ENCODE measurements at regions not wholly inside any gene's neighbourhood (a gene's known extent, or its start where the extent isn't known, plus 50 kb on each side); places are given as distances from the start of the nearest gene placed in this dataset.

DNA sequence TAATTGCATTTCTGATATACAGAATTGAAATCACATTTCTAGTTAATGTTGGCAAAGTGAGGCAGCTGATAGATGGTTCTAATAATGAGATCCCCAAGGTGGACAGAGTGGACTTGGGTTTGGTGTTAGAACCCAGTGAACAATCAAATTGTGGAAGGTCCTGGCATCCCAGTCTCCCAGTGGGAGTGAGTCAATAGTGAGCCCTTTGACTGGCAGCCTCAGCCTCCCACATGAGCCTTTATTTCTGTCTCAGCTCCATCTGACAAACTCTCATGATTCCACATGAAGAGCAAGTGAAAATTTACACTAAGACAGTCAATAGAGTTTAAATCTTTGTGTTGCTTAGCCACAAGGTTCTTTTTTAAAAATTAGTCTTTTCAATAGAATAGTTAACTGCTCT, 56.7 kb upstream of the MYO3A start:
- TF ChIP-seq, protein P1, sequence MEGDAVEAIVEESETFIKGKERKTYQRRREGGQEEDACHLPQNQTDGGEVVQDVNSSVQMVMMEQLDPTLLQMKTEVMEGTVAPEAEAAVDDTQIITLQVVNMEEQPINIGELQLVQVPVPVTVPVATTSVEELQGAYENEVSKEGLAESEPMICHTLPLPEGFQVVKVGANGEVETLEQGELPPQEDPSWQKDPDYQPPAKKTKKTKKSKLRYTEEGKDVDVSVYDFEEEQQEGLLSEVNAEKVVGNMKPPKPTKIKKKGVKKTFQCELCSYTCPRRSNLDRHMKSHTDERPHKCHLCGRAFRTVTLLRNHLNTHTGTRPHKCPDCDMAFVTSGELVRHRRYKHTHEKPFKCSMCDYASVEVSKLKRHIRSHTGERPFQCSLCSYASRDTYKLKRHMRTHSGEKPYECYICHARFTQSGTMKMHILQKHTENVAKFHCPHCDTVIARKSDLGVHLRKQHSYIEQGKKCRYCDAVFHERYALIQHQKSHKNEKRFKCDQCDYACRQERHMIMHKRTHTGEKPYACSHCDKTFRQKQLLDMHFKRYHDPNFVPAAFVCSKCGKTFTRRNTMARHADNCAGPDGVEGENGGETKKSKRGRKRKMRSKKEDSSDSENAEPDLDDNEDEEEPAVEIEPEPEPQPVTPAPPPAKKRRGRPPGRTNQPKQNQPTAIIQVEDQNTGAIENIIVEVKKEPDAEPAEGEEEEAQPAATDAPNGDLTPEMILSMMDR (IDR thresholded peaks at IDR 0.05) = no peak
- no peak for DNase-seq
- no peak for ATAC-seq
- no peak overlapping the region for H3K4me3 ChIP-seq
- intact Hi-C loops (cut with DNase I) = loop anchor here in 9 of 10 donors (5.0 to 10.0 kb wide), 5 partner anchors 390 to 680 kb away; no protein-coding TSS in a partner anchor
- H3K27ac ChIP-seq = no peak overlapping the region
- no peaks in the 10 kb centered on the region for H3K4me1 ChIP-seq
- H3K36me3 ChIP-seq = no peaks in the 10 kb centered on the region
- H3K9me3 ChIP-seq = no peaks in the 10 kb centered on the region
- H3K27me3 ChIP-seq = no peaks in the 10 kb centered on the region

Data from heart right ventricle (tissue), 15 donors.